ENCODE measurements at regions not wholly inside any gene's neighbourhood (a gene's known extent, or its start where the extent isn't known, plus 50 kb on each side); places are given as distances from the start of the nearest gene placed in this dataset.
"Not testable (repeated sequence)": the region's sequence is repeated elsewhere in the genome, so short reads cannot be mapped to it uniquely, and the experiment has no call there.

- in situ Hi-C loops (cut with HindIII; ENCODE audit: low sequenced_read_pairs), result no loop called here
- no peak for DNase-seq (ENCODE audit: low read depth, low spot score)
- TF ChIP-seq, protein P1, sequence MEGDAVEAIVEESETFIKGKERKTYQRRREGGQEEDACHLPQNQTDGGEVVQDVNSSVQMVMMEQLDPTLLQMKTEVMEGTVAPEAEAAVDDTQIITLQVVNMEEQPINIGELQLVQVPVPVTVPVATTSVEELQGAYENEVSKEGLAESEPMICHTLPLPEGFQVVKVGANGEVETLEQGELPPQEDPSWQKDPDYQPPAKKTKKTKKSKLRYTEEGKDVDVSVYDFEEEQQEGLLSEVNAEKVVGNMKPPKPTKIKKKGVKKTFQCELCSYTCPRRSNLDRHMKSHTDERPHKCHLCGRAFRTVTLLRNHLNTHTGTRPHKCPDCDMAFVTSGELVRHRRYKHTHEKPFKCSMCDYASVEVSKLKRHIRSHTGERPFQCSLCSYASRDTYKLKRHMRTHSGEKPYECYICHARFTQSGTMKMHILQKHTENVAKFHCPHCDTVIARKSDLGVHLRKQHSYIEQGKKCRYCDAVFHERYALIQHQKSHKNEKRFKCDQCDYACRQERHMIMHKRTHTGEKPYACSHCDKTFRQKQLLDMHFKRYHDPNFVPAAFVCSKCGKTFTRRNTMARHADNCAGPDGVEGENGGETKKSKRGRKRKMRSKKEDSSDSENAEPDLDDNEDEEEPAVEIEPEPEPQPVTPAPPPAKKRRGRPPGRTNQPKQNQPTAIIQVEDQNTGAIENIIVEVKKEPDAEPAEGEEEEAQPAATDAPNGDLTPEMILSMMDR (IDR thresholded peaks at IDR 0.05; ENCODE audit: low read depth, low read length), result no peak
- no peak overlapping the region for H3K4me3 ChIP-seq (ENCODE audit: low read depth, low read length)
These were observed 447.1 kb downstream of the PTPRC start for GRCh38 chr1:199085903-199086302.

DNA sequence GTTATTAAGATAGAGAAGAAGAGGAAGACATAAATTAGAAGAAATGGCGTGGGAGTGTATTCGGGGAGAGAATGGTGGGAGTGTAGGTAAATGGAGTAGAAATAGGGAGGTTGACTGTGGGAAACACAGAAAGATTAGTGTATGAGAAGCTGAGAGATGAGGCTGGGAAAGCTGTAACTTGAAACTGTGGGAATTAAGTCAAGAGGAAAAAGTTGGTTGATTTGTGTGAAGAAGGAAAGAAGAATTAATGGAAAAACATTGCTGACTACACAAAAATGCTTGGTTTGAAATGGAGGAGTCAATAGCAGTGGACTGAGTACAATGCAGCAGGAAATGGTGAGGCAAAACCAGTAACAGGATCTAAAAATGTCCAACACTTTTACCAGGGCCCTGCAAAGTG, 448.3 kb downstream of the PTPRC start:
- TF ChIP-seq, protein P1 (IDR thresholded peaks at IDR 0.05; ENCODE audit: low read depth, low read length), result no peak
- DNase-seq (ENCODE audit: low read depth, low spot score), result no peak
- H3K4me3 ChIP-seq (ENCODE audit: low read depth, low read length), result no peak overlapping the region
- in situ Hi-C loops (cut with HindIII; ENCODE audit: low sequenced_read_pairs), result no loop called here

GRCh38 chr1:199089393-199090122, 450.7 kb downstream of the PTPRC start:
- no peak for DNase-seq (ENCODE audit: low read depth, low spot score)
- TF ChIP-seq, protein P1 (IDR thresholded peaks at IDR 0.05; ENCODE audit: low read depth, low read length), result no peak
- in situ Hi-C loops (cut with HindIII; ENCODE audit: low sequenced_read_pairs), result no loop called here
- H3K4me3 ChIP-seq (ENCODE audit: low read depth, low read length), result no peak overlapping the region

DNA sequence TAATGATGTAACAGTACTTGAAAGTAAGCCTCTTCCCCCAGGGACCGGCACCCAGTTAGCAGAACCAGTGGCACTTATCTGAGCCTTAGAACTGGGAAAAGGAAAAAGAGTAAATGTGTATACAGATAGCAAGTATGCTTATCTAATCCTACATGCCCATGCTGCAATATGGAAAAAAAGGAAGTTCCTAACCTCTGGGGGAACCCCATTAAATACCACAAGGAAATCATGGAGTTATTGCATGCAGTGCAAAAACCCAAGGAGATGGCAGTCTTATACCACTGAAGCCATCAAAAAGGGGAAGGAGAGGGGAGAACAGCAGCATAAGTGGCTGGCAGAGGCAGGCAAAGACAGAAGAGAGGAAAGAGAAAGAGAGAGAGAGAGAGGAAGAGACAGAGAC, 456.8 kb downstream of the PTPRC start:
- in situ Hi-C loops (cut with HindIII; ENCODE audit: low sequenced_read_pairs); H3K4me3 ChIP-seq (ENCODE audit: low read depth, low read length); DNase-seq (ENCODE audit: low read depth, low spot score): not testable (repeated sequence)

DNA sequence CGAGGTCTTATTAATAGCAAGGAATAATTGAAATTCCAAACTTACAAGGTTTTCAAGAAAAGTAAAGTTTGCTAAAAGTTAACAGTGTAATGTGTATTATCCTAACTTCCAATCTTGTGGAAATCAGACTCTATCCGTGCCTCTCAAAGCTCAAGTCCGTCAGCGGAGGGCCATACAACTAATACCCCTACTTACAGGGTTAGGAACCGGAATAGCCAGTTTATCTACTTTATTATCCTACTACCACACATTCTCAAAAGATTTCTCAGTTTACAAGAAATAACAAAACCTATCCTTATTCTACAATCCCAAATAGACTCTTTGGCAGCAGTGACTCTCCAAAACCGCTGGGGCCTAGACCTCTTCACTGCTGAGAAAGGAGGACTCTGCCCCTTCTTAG, 457.8 kb downstream of the PTPRC start:
- no peak overlapping the region for H3K4me3 ChIP-seq (ENCODE audit: low read depth, low read length)
- DNase-seq (ENCODE audit: low read depth, low spot score), result no peak
- TF ChIP-seq, protein P1 (IDR thresholded peaks at IDR 0.05; ENCODE audit: low read depth, low read length), result no peak
- in situ Hi-C loops (cut with HindIII; ENCODE audit: low sequenced_read_pairs), result no loop called here

- no peak overlapping the region for H3K4me3 ChIP-seq (ENCODE audit: low read depth, low read length)
- in situ Hi-C loops (cut with HindIII; ENCODE audit: low sequenced_read_pairs), result no loop called here
- TF ChIP-seq, protein P1 (IDR thresholded peaks at IDR 0.05; ENCODE audit: low read depth, low read length), result no peak
- DNase-seq (ENCODE audit: low read depth, low spot score), result no peak
These were observed 459.6 kb downstream of the PTPRC start for GRCh38 chr1:199098468-199098867.

GRCh38 chr1:199101139-199101538, 462.3 kb downstream of the PTPRC start:
- TF ChIP-seq, protein P1 (IDR thresholded peaks at IDR 0.05; ENCODE audit: low read depth, low read length), result no peak
- H3K4me3 ChIP-seq (ENCODE audit: low read depth, low read length), result no peak overlapping the region
- in situ Hi-C loops (cut with HindIII; ENCODE audit: low sequenced_read_pairs), result no loop called here
- no peak for DNase-seq (ENCODE audit: low read depth, low spot score)
